GM12878 (cell line): ENCODE measurements at regions not wholly inside any gene's neighbourhood (a gene's known extent, or its start where the extent isn't known, plus 50 kb on each side); places are given as distances from the start of the nearest gene placed in this dataset.

Experiments used
- ATAC-seq: fragments of 200-7000 bp; cut with Tn5 transposase; 3 replicates; pipeline ENCODE4 v1.9.1; 2020; ENCODE audit warnings: mild to moderate bottlenecking, moderate library complexity
- BruUV-seq: library from RNA; stranded (reverse); fragments of 400-500 nt; replicated peaks from 2 replicates; lab custom pipeline; 2021; lab: Mats Ljungman, UMichigan
- CTCF ChIA-PET: fragments of 300-600 bp; sonication (Branson Sonifier 250); formaldehyde crosslinking; extraction: SDS; loops from one replicate; lab custom pipeline; 2021; ENCODE audit warnings: inconsistent platforms; lab: Yijun Ruan, JAX
- POLR2A ChIA-PET: fragments of 350-600 bp; formaldehyde crosslinking; extraction: SDS; loops from one replicate; lab custom pipeline; 2021; ENCODE audit warnings: inconsistent platforms; lab: Charles Lee
- RAD21 ChIA-PET: fragments of 300-600 bp; sonication (Branson Sonifier 250); formaldehyde crosslinking; loops from one replicate; lab custom pipeline; 2023; ENCODE audit warnings: antibody characterized with exemption; ENCODE audit not compliant: unreplicated experiment; lab: Charles Lee
- SMC1A ChIA-PET: fragments of 300-600 bp; sonication (Branson Sonifier 250); formaldehyde crosslinking; loops from one replicate; lab custom pipeline; 2023; ENCODE audit not compliant: unreplicated experiment, uncharacterized antibody; lab: Charles Lee
- DNase-seq: peaks from one replicate; pipeline ENCODE4 v3.0.0-alpha.2; 2011; ENCODE audit warnings: low read depth, low spot score
- FAIRE-seq: peaks from 3 replicates; lab custom pipeline; 2011; peaks lifted over from hg19 to GRCh38; lab: Jason Lieb, UNC
- H2AFZ ChIP-seq: 2 replicates; pipeline ENCODE4 v1.6.0; 2011; ENCODE audit warnings: low read depth, low read length, control low read depth; ENCODE audit not compliant: control insufficient read depth
- H3K27ac ChIP-seq: 2 replicates; pipeline ENCODE4 v1.5.1; 2011; ENCODE audit warnings: control low read depth; ENCODE audit not compliant: control insufficient read depth, insufficient read depth
- H3K27me3 ChIP-seq, 2 experiments: replicated peaks in 1 of 2; 2 replicates each; pipeline versions ENCODE4 v1.6.0 to v1.6.1; 2011; ENCODE audit warnings: low read length in 1 of 2; ENCODE audit not compliant: control insufficient read depth in 2 of 2, insufficient read depth in 2 of 2
- H3K36me3 ChIP-seq, 2 experiments: 2 replicates each; pipeline ENCODE4 v1.5.1; 2011; ENCODE audit warnings: low read length in 1 of 2; ENCODE audit not compliant: control insufficient read depth in 2 of 2, insufficient read depth in 2 of 2
- H3K4me1 ChIP-seq: 2 replicates; pipeline ENCODE4 v1.6.1; 2011; ENCODE audit warnings: mild to moderate bottlenecking, low read length, moderate library complexity, mixed read lengths; ENCODE audit not compliant: control insufficient read depth, insufficient read depth
- H3K4me2 ChIP-seq: 2 replicates; pipeline ENCODE4 v1.6.0; 2011; ENCODE audit warnings: control low read depth; ENCODE audit not compliant: control insufficient read depth, insufficient read depth
- H3K4me3 ChIP-seq: fragments of 200-600 bp; sonication (generic); 2 replicates; pipeline ENCODE4 v1.5.1; 2016
- H3K79me2 ChIP-seq: 2 replicates; pipeline ENCODE4 v1.6.0; 2011; ENCODE audit warnings: low read length; ENCODE audit not compliant: control insufficient read depth, insufficient read depth
- H3K9ac ChIP-seq: 2 replicates; pipeline ENCODE4 v1.8.0; 2011; ENCODE audit warnings: low read length, control low read depth, mixed read lengths; ENCODE audit not compliant: control insufficient read depth, insufficient read depth
- H3K9me3 ChIP-seq: replicated peaks from 3 replicates; pipeline ENCODE4 v1.5.1; 2011; ENCODE audit warnings: mild to moderate bottlenecking, low read length; ENCODE audit not compliant: control insufficient read depth, insufficient read depth
- H4K20me1 ChIP-seq: 2 replicates; pipeline ENCODE4 v1.6.0; 2011; ENCODE audit not compliant: control insufficient read depth, insufficient read depth
- ATF3 ChIP-seq: IDR thresholded peaks from 2 replicates; pipeline ENCODE4 v1.6.1; 2011; ENCODE audit warnings: low read depth, mild to moderate bottlenecking, low read length, moderate library complexity, borderline replicate concordance; ENCODE audit errors: extremely low read depth
- E2F8 ChIP-seq: fragments of 450-650 bp; IDR thresholded peaks from 2 replicates; pipeline ENCODE4 v1.6.1; 2018; ENCODE audit warnings: mild to moderate bottlenecking, low read depth, moderate library complexity; ENCODE audit not compliant: partially characterized antibody
- HDAC2 ChIP-seq: fragments of 200-600 bp; sonication (generic); IDR thresholded peaks from 2 replicates; pipeline ENCODE4 v1.6.1; 2017
- NR2F1 ChIP-seq: fragments of 450-650 bp; conservative IDR thresholded peaks from 2 replicates; pipeline ENCODE4 v1.6.1; 2017; ENCODE audit warnings: mild to moderate bottlenecking
- POLR2AphosphoS2 ChIP-seq: IDR thresholded peaks from 2 replicates; pipeline ENCODE4 v1.6.1; 2011; ENCODE audit warnings: low read depth, mild to moderate bottlenecking, low read length, improper control_type of control experiment, moderate library complexity
- RB1 ChIP-seq: fragments of 450-650 bp; formaldehyde crosslinking; IDR thresholded peaks from 2 replicates; pipeline ENCODE4 v1.6.1; 2017; ENCODE audit warnings: mild to moderate bottlenecking, borderline replicate concordance
- RBBP5 ChIP-seq: fragments of 200-600 bp; sonication (generic); conservative IDR thresholded peaks from 2 replicates; pipeline ENCODE4 v1.6.1; 2016
- REST ChIP-seq: IDR thresholded peaks from 2 replicates; pipeline ENCODE4 v1.6.1; 2012; ENCODE audit warnings: mild to moderate bottlenecking, low read depth, low read length
- ZZZ3 ChIP-seq: IDR thresholded peaks from 2 replicates; pipeline ENCODE4 v1.6.1; 2011; ENCODE audit warnings: low read depth; ENCODE audit not compliant: control insufficient read depth, insufficient read length
- WGBS: methylation state at CpG from one replicate; pipeline ENCODE4 v1.1.6; 2016; ENCODE audit warnings: low lambda C conversion rate; ENCODE audit not compliant: insufficient replicate concordance, insufficient coverage; ENCODE audit errors: missing lambda C conversion rate; 5-methylcytosine and 5-hydroxymethylcytosine counted together
- in situ Hi-C: fragments of 300-500 bp; cut with MboI; formaldehyde crosslinking; loops from 9 replicates; pipeline ENCODE4 v1.14.3; 2018; ENCODE audit warnings: mixed read lengths
- intact Hi-C: fragments of 100-400 bp; cut with micrococcal nuclease; formaldehyde crosslinking; loops from one replicate; pipeline ENCODE4 v1.14.2; 2022; ENCODE audit not compliant: unreplicated experiment
- TF ChIP-seq, protein P1 (sequence below): fragments of 450-650 bp; IDR thresholded peaks from 2 replicates; pipeline ENCODE4 v1.6.1; 2017; ENCODE audit warnings: mild to moderate bottlenecking, moderate library complexity
- TF ChIP-seq, protein P2 (sequence below): IDR thresholded peaks from 2 replicates; pipeline ENCODE4 v1.6.1; 2012; ENCODE audit warnings: low read depth, low read length, improper control_type of control experiment

GRCh38 chr2:180652794-180653193, 327.6 kb upstream of the UBE2E3 start (continued):
- TF ChIP-seq REST (no peak), POLR2AphosphoS2 (no peak), E2F8 (no peak)

DNA sequence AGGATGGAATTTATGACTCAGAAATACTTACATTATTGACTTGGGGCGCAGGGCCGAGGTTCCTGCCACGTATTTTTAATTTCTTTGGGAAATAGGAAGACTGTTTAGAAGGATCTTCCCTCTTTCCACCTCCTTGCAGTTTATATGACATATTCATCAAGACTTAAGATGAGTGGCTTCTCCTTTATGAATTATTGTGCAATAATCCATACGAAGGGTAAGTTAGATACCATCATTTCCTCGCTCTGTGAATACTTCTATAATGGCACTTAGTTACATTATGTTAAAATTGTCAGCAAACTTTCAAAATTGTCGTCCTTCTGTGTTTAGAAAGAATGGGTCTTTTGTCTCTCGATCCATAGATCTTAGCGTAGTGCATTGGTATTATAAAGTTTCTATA, 328.8 kb upstream of the UBE2E3 start:
- Histone ChIP-seq H3K4me3 (no peak overlapping the region), H4K20me1 (no peaks in the 10 kb centered on the region; the same call in 1 of the 2 replicates), H2AFZ (no peak overlapping the region), H3K36me3 (no peaks in the 10 kb centered on the region), H3K27ac (no peak overlapping the region), H3K4me2 (no peak overlapping the region), H3K9me3 (no peaks in the 10 kb centered on the region), H3K79me2 (no peaks in the 10 kb centered on the region), H3K4me1 (no peaks in the 10 kb centered on the region), H3K27me3 (no peaks in the 10 kb centered on the region), H3K9ac (no peak overlapping the region)
- no TSS peak for BruUV-seq
- SMC1A ChIA-PET, result no interaction called here
- POLR2A ChIA-PET, result no interaction called here
- ATAC-seq, result no peak
- intact Hi-C loops (no loop called here), in situ Hi-C loops (no loop called here)
- RAD21 ChIA-PET, result no interaction called here
- CTCF ChIA-PET, result no interaction called here
- no peak for FAIRE-seq
- 23% methylated on average over 8 of the region's 8 CpGs for WGBS
- no peak for DNase-seq
- TF ChIP-seq HDAC2, result no peak
- no peak for TF ChIP-seq ATF3
- TF ChIP-seq NR2F1, result no peak
- no peak for TF ChIP-seq ZZZ3
- no peak for TF ChIP-seq RBBP5
- TF ChIP-seq, protein P1, sequence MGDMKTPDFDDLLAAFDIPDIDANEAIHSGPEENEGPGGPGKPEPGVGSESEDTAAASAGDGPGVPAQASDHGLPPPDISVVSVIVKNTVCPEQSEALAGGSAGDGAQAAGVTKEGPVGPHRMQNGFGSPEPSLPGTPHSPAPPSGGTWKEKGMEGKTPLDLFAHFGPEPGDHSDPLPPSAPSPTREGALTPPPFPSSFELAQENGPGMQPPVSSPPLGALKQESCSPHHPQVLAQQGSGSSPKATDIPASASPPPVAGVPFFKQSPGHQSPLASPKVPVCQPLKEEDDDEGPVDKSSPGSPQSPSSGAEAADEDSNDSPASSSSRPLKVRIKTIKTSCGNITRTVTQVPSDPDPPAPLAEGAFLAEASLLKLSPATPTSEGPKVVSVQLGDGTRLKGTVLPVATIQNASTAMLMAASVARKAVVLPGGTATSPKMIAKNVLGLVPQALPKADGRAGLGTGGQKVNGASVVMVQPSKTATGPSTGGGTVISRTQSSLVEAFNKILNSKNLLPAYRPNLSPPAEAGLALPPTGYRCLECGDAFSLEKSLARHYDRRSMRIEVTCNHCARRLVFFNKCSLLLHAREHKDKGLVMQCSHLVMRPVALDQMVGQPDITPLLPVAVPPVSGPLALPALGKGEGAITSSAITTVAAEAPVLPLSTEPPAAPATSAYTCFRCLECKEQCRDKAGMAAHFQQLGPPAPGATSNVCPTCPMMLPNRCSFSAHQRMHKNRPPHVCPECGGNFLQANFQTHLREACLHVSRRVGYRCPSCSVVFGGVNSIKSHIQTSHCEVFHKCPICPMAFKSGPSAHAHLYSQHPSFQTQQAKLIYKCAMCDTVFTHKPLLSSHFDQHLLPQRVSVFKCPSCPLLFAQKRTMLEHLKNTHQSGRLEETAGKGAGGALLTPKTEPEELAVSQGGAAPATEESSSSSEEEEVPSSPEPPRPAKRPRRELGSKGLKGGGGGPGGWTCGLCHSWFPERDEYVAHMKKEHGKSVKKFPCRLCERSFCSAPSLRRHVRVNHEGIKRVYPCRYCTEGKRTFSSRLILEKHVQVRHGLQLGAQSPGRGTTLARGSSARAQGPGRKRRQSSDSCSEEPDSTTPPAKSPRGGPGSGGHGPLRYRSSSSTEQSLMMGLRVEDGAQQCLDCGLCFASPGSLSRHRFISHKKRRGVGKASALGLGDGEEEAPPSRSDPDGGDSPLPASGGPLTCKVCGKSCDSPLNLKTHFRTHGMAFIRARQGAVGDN, result no peak
- TF ChIP-seq, protein P2, sequence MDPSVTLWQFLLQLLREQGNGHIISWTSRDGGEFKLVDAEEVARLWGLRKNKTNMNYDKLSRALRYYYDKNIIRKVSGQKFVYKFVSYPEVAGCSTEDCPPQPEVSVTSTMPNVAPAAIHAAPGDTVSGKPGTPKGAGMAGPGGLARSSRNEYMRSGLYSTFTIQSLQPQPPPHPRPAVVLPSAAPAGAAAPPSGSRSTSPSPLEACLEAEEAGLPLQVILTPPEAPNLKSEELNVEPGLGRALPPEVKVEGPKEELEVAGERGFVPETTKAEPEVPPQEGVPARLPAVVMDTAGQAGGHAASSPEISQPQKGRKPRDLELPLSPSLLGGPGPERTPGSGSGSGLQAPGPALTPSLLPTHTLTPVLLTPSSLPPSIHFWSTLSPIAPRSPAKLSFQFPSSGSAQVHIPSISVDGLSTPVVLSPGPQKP, result no peak
- no peak for TF ChIP-seq RB1
